ENCODE measurements at regions not wholly inside any gene's neighbourhood (a gene's known extent, or its start where the extent isn't known, plus 50 kb on each side); places are given as distances from the start of the nearest gene placed in this dataset.

DNA sequence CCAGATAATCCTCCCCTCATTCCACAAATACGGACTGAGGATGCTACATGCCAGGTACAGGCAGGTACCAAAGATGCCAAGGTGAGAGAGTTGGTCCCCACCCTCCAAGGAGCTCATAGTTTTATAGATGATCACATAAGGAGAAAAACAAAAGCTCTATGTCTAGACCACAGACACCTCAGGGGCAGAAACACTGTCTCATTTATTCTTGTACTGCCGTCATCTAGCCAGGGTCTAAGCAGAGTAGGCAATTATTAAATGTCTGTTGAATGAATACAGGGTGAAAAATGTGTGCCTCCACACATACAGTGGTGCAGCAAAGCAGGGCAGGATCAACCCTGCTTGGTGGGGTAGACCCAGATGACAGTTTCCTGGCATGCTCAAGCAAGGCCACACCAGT lies 439.8 kb upstream of the JARID2 start:
- no peak for DNase-seq (ENCODE audit: low read depth in 2 of 2)

DNA sequence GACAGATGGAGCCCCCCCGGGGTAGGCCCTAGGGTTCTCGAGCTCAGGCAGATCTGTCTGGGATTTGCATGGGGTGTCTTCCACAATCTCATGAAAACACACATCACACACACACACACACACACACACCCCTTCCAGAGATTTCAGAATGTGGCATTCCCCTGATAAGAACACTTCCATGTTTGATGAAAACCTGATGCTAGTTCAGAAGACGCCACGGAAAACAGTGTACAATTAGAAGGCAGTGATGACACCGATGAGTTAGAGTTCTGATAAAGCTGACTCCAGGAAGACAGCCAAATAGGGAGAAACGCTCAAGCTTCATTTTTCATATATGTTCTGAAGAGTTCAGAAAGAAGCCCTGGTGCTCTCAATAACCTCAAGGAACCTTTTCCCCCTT lies 438.7 kb upstream of the JARID2 start:
- DNase-seq (ENCODE audit: low read depth in 2 of 2) = no peak

DNA sequence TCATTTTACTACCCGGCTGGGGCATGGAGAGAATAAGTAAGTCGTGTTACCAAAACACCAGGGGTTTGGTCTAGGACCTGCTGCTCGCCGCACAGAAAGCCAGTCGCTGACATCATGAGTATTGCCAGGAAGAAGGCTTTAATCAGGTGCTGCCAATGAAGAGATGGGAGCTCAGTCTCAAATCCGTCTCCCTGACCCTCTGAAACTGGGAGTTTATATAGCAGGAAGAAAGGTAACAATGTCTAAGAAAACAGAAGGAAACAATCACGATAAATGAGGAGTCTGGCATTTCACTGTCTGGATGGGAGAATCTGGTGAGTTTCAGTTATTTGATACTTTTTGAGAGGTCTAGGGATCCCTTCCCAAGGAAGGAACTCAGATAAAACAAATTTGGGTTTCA lies 437.9 kb upstream of the JARID2 start:
- no peak for DNase-seq (ENCODE audit: low read depth in 2 of 2)

DNA sequence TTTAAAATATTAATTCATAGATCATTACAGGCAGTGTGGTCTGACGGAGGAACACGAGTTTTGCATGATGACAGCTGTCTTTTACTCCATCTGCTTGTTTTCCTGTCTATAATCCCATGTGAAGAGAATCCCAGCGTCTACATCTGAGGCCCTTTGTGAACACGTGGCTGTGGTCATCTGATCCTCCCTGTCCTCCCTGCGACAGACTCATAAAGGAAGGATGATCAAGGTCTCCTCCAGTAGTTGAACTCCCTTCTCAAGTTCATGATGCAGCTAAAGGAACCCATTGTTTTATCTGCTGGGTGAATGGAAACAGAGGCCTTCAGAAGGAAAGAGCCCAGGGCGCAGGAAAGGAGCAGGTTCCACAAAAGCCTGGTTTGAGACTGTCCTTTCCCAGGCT lies 435.8 kb upstream of the JARID2 start:
- no peak for DNase-seq (ENCODE audit: low read depth in 2 of 2)

DNA sequence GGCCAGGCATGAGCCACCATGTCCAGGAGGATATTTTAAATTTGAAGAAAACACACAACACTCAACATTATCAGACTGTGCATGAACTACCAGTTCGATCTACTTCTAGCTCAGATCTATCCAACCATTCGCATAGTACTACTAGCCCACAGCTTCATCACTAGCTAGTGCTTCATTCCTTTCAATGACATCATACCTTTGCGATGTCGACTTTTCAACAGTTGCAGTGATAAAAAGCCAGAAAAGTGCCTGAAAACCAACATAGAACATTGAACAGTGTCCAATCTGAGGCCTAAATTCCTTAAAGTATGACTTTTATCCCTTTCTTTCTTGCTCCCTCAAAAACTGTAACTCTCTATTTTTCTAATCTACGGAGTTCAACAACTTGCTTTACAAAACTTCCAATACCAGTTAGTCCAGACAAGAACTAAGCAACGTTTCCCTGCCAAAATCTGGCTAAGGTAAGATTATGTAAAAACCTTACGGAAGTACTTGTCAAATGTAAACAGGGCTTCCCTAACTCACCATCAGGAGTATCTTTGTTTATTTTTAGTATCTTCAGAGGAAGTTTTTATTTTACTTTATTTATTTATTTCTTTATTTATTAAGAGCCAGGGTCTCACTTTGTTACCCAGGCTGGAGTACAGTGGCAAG lies 434.0 kb upstream of the JARID2 start:
- no peak for DNase-seq (ENCODE audit: low read depth in 2 of 2)

DNA sequence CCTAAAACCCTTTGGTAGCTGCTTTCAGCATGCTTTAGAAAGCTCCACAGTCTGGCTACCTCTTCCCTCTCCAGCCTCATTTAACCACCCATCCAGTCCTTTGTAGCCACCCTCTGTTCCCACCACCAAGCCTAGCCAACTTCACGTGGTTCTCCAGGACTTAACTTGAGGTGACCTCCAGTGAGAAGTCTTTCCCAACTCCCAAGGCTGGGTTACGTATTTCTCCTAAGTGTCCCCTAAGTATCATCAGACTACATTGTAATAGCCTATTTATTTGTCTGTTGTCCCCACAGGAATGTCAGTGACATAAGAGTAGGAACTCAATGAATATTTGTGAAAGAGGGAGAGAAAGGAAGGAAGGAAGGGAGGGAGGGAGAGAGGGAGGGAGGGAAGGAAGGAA lies 431.9 kb upstream of the JARID2 start:
- DNase-seq (ENCODE audit: low read depth in 2 of 2) = no peak

DNA sequence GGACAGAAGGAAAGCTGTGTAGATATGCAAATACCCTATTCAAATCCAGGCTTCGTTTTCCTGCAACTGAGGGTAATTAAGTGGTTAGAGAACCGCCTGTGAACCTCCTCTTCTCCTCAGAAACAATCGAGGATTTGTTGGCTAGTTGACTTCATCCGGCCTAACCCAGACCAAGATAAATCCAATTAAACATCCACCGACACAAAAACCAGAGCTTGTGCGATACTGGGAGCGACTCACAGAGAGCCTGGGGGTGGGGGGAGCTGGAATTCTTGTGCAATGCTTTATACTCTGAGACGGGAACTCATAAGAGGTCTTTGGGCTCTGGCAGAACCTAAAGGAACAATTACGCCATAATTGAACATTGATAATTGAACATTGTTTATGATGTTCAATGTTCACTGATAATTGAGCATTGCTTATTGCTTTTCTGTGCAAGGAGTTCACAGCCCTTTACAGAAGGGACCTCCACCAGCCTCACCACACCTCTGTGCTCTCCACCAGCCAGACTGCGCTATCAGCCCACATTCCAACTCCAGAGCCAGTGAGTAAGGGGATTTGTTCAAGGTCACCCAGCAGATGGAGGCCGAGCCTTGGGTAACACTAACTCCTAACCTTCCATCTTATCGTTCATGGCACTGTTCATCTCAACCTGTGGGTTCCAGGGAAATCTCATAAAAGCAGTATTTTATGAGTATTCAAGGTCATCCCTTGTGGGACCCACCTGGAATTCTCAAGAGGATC lies 429.6 kb upstream of the JARID2 start:
- no peak for DNase-seq (ENCODE audit: low read depth in 2 of 2)

DNA sequence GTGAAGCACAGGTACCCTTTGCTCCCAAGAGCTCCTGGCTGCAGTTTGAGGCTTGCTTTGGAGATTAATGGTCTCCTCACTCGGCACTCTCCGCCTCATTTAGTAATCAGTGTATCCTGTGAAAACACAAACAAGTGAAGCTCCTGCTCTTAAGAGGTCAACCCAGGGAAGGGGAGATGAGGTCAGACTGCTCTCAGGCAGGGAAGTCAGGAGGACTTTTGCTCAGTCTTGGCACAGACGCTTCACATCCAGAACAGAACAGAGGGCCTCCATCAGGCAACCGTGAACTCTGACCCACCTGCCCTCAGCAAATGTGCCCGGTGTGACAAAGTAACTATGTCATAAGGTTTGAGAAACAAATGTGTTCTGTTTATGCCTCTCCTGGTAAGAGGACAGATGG lies 428.8 kb upstream of the JARID2 start:
- DNase-seq (ENCODE audit: low read depth in 2 of 2) = no peak

DNA sequence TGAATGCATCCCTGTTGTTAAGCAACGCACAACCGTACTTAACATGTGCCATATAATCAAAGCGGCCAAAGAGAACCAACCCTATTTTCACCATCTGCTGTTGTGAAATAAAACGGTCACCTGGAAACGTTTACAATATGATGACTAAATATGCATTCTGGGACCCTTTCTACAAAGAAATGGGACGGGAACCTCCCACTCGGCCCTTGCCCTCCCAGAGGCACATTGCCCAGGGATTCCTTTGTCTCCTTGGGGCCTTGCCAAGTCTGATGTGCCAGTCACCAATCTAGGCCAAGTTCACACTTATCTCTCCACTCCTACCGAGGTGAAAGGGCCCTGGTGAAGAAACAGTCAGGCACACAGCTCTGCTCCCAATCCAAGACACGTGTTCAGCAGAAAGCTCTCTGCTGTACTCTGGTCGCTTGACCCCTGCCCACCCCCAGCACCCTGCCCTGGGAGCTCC lies 427.4 kb upstream of the JARID2 start:
- no peak for DNase-seq (ENCODE audit: low read depth in 2 of 2)

DNA sequence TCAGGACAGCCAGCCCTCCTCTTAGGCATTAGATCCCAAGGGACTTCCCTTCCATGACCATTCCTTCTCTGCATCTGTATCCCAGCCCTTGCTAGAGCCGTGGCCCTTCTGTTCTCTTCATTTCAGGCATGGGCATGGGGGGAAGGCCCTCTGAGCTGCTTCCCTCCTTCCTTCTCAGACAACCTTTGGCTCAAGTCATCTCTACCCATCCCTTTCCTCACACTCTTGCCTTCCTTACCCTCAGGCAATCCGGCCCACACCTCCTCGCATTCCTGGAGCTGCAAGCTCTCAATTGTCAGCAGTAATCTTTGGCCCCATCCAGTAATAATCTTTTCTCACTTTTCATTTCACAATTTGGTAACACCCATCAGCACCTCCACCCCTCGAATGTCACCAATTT lies 426.9 kb upstream of the JARID2 start:
- DNase-seq (ENCODE audit: low read depth in 2 of 2) = no peak

DNA sequence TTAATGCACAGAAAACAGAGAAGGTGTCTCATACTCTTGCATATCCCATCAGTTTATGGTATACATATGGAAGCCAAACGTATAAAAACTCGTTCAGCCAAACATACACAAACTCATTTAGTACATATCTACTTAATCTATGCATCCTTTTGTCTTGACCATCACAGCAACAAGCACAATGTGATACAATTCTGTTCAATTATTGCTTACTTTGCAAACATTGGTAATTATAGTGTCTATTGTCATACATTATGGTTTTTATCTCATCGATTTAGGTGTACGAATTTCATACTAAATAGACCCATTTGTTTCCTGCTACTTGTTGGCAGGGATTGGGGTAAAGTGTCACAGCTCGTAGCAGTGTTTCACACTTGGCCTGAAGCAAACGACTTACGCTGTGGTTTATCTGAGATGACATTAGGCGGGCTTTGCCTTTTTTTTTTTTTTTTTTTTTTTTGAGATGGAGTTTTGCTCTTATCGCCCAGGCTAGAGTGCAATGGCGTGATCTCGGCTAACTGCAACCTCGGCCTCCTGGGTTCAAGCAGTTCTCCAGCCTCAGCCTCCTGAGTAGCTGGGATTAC lies 425.9 kb upstream of the JARID2 start:
- DNase-seq (ENCODE audit: low read depth in 2 of 2) = no peak

DNA sequence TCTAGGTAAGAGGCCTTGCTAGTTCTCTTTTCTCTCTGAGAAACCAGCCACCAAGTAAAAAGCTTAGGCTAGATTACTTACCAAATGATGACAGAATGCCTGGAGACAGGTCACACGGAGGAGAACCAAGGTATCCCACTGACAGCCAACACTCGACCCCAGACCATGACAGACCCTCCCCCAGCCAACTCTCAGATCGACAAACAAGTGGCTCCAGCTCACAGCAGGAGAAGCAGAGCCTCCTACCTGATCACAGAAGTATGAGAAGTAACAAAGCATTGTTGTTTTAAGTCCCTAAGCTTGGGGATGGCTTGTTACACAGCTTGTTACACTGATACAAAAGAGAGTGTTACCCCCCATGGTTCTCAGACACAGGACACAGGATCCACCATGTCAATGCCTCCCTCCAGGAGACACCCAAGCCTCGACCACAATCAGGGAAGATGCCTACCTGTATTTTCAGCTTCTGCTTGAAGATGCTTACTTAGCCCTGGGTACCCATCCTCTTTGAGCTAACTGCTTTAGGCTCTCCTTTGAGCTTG lies 423.8 kb upstream of the JARID2 start:
- no peak for DNase-seq (ENCODE audit: low read depth in 2 of 2)

DNA sequence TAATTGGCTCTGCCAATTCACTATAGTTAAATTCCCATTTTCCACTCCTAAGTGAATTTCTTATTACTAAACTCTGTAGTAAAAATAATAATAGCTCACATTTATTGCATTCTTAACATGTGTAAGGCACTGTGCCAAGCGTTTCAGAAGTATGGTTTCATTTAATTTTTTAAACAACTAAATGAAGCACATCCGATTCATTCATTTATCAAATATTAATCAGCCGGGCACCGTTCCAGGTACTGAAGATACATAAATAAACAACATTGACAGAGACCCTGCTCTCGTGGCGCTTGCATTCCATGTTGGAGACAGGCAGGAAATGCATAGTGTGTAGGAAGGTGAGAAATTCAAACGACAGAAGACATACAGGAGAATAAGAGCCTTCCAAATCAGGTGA lies 423.2 kb upstream of the JARID2 start:
- DNase-seq (ENCODE audit: low read depth in 2 of 2) = no peak

DNA sequence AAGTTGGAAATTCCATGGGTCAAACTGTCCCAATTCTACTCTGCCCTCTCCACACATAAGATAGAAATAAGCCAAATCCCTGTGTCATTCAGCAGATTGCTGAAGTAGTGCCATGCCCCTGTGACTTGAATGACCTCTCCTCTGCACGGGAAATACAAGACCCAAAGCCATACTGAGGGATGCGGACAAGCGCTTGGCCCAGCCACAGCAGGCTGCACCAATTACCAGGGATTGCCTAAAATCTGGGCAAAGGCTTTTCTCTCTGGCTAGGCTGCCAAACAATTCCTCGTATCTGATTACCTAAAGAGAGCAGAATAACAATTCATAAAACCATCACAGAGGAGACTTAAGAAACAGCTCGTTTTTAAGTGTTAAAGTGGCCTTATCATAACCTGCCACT lies 421.8 kb upstream of the JARID2 start:
- no peak for DNase-seq (ENCODE audit: low read depth in 2 of 2)

DNA sequence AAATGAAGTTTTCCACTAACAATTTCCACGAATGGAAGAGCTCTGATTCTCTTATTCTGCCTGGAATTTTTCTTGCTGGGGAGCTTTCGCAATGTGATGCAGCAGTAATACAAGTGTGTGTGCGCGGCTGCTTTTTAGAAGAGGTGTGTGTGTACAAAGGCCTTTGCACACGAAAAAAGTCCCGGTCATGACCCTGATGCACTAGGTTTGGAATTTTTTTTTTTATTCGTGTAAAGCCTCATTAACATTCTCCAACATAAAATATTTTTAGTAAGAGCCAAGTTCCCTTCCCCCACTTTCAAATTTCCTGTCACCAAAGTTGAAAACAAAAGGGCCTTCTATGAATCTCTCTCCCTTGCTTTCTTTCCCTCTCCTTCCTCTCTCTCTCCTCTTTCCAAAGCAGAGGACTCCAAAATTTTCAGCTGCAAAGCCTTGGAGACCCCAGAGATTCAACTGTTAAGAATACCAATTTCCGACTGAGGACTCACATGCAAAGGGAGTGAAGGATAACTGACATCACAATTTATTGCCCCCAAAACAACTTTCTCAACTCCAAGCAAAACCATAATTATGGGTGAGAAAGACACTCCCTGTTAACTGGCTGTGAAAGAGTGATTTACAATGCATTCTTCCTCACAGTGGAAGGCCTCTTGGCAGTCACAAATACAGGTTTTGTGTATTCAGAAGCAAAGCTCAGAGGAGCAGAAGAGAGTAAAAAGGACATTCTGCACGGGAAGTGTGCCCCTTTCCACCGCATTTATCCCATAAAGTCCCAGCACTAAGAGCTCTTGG lies 421.2 kb upstream of the JARID2 start:
- no peak for DNase-seq (ENCODE audit: low read depth in 2 of 2)

DNA sequence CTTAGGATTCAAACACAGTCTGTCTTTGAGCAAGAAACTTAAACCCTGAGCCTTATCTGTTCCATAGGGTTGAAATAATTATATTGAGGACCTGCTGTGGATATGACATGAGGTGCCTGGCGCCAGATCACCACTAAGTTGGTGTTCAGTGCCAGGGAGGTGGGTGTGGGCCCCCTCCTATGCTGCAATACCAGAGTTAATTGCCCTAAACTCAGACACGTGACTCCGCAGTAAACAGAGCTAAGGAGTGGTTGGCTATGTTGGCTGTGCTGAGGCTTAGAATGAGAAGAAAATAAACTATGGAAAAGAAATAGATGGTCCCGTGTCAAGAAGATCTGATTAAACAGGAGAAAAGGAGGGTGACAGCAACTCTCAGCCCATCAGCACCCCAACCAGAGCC lies 419.4 kb upstream of the JARID2 start:
- DNase-seq (ENCODE audit: low read depth in 2 of 2) = no peak

DNA sequence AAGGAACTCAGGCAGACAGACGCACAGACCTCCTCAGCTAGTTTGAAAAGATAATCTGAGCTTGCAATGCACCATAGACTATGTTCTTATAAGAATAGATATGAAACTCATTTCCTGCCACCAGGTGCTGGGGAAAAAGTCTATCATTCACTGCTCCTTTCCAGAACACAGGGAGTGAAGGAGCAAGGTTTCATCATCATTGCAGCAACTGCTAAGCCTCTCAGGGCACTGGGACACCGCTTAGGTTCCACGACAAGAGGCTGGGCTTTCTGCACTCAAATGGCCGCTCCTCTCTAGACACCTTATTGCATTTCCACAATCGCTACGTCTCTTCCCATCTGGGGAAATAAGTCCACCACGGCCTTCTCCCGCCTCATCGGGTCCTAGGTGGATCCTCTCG lies 418.5 kb upstream of the JARID2 start:
- no peak for DNase-seq (ENCODE audit: low read depth in 2 of 2)

DNA sequence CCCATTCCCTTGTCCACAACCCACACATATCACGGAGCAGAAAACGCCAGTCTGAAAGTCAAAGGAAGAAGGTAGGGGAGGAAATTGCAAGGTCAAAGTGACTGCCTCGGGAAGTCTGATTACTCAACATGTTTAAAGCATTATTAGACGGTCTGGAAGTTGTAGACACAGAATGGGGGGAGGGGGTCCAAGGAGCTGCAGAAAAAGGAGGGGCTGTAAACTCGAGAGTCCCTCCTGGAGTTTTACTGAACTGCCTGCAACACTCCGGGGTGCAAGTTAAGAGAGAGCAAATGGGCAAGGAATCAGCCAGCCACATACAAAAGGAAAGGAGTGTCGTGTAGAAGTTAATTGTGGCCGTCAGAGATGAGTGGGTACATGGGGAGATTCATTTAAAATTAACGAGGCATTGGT lies 417.7 kb upstream of the JARID2 start:
- DNase-seq (ENCODE audit: low read depth in 2 of 2) = no peak

DNA sequence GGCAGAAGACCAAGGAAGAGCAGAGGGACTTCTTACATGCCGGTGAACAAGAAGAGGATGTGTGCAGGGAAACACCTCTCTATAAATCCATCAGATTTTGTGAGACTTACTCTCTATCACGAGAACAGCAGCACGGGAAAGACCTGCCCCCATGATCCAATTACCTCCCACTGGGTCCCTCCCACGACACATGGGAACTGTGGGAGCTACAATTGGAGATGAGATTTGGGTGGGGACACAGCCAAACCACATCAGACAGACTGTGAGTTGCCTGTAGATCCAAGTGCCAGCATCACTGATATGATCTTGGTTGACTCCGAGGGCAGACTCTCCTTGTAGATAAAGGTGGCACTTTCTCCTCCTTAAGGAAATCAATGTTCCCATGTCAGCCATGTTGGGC lies 414.8 kb upstream of the JARID2 start:
- DNase-seq (ENCODE audit: low read depth in 2 of 2) = no peak

DNA sequence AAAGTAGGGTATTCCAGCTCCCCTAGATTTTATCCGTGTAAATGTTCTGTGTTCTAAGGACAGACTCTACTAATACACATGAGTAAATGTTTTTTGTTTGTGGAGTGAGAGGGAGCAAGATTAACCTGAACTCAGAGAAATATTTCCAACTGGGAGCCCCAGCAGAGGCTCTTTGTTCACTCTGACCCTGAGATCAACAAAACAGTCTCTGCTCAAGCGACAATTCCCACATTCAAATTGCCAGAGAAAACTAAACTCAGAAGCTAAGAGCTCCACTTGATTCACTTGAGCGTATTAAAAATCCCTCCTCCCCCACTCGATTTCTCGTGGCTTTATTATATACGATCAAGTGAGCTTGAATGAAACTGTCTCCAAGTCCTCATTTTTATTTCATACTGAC lies 413.9 kb upstream of the JARID2 start:
- DNase-seq (ENCODE audit: low read depth in 2 of 2) = no peak

DNA sequence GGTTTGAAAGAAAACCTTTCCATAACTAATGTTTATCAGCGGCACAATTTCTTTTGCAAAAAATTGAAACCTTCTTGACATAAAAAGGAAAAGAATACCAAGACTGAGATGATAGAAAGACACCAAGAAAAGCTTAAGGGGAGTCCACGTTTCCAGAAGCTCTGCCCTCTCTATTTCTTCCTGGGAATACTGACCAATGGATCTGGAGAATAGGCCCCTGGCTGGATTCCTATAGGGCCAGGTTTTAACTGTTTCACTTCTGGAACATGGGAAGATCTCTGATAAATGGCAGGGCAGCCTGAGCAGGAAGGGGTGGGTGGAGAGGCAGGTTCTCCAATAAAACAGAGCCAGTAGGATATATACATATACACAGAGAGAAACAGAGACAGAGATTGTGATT lies 413.4 kb upstream of the JARID2 start:
- DNase-seq (ENCODE audit: low read depth in 2 of 2) = no peak

DNA sequence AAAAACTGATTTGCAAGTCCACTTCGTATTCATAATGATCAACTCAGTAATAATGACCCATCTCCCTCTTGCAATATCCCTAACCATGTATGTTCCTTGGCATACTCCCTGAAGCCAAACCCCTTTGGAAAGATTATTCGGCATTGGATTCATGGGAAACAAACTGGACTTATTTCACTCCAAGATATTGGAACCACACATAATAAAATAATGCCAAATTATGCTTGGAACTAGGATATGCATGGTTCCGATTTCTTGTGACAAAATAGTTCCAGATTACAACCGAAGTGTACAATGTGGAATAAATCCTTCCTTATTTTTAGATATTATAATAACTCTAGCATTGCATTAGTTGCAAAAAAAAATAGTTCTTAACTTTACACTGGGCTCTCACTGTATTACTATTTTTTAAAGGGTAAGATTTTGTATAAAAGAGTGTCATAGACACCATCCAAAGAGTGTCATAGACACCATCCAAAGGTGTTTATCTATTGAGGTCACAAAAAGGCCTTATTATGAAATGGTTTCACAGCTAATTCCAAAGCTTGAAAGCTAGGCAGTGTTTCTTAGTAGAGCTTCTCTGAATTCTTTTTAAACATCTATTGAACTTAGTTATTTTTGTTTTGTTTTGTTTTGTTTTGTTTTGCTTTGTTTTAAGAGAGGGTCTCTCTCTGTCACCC lies 410.9 kb upstream of the JARID2 start:
- no peak for DNase-seq (ENCODE audit: low read depth in 2 of 2)

Measured in stimulated activated CD4-positive, alpha-beta T cell treated with anti-CD3 and anti-CD28 coated beads, Interleukin-1b, Interleukin-23, amount 100 ng/mL, for 1 hour (primary cell).